GM19043 (cell line): ENCODE measurements at regions not wholly inside any gene's neighbourhood (a gene's known extent, or its start where the extent isn't known, plus 50 kb on each side); places are given as distances from the start of the nearest gene placed in this dataset.
"Not testable (repeated sequence)": the region's sequence is repeated elsewhere in the genome, so short reads cannot be mapped to it uniquely, and the experiment has no call there.

ENCODE experiments used
- ATAC-seq: cut with Tn5 transposase; IDR thresholded peaks from one replicate; pipeline ENCODE4 v1.9.1; 2021; ENCODE audit warnings: low read depth; ENCODE audit not compliant: unreplicated experiment

DNA sequence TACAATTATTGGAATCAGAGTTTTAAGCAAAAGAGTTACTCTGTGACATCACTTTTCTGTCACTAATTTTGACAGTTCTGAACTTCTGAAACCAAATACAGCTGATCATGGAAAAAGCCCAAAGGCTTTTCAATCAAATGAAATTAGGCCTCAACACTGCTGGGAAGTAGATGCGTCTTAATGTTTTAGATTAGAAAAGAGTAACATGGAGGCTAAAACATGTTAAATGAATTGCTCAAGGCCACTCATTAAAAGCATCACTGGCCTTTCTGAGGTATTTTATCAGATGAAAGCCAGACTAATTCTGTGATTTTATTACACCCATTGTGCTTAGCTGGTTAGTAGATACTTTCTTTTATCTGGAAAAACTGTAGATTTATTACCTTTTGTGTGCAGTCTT lies 672.6 kb downstream of the CENPC start:
- no peak for ATAC-seq

DNA sequence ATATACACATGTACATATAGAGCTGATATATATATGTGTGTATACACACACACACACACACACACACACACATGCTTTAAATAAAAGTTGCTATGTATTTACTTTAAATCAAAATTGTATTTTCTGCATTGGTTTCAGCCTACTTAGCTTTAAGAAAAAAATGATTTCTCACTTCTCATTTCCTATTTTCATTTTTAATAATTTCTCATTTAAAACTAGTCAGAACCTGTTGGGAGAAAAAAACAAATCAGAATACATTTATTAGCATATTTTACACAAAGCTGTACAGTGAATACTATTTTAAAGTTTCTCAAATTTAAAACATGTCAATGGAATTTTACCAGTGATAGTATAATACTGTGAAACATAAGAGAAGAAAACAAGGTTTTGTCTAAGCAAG lies 681.8 kb downstream of the CENPC start:
- ATAC-seq = no peak

DNA sequence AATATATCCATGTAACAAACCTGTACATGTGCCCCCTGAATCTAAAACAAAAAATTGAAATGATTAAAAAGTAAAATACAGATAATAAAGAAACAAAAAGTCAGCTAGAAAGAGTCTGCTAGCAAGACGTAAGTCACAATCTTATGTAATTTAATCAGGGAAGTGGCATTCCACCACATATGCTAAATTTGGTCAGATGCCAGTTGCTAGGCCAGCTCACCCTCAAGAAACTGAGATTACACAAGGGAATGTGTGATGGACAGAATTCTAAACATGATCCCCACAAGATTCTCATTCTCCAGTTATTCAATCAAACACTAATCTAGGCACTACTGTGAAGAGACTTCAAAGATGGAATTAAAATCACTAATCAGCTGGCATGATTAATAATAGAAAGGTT lies 689.3 kb downstream of the CENPC start:
- ATAC-seq = no peak

DNA sequence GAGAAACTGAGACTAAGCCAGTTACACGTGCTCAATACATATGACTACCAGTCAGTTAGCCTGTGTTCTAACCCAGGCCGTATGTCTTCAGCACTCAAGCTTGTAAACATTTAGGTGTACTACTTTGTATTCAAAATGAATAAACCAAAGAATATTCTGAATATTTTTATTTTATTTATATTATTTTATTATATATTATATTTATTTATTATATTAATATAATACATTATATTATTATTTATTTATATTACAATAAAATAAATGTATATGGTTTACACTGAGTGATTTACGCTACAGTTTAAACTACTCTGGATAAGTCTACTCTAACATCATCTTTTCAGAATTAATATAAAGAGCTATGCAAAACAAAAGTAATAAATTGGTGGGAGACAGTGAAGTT lies 691.5 kb downstream of the CENPC start:
- ATAC-seq = no peak

DNA sequence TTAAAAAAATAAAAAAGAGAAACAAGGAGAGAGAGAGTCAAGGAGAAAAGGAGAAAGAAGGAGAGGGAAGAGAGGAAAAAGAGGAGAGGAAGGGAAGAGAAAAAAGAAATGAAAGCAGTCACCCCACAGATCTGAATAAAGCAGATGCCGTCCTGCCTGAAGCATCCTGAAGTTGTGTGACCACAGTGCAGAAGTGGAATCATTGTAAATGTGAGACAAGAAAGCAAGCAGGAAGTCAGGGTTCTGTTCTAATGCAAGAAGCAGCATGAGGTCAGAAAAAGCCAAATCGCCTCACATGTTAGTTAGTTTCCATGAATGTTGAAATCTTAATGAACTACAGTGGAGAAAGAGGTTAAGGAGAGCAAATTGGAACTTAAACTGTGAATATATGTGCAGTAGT lies 692.5 kb downstream of the CENPC start:
- ATAC-seq = no peak

DNA sequence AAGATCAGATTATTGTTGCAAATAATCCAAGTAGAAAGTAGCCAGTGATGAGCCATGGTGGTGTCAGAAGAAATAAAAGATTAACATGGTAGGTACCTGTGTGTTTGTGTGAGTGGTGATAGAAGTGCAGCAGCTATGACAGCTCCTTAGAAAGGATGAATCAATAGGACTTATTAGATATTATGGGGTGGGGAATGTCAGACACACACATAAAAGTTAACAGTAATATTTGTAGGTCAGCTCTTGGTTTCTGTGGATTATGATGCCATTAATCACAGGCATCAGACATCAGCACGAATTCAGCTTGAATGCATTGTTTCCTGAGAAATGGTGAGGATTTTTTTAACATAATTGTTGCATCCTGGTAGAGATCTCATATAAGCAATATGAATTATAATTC lies 695.7 kb downstream of the CENPC start:
- ATAC-seq = no peak

DNA sequence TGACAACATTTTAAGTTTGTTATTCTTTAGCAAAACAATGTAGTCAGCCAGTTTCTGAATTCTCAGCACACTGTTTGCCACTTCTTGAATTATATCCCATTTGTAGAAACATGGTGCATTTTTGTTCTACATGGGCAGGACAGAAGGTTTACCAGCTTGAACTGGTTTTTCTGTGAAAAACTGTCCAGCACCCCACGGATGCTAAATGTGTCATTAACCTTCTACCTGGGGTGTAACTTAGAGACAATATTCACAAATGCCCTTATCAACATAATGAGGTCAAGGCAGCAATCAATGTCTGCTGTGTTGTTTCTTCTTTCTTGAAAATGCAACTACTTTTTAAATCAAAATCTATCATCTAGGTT lies 702.6 kb downstream of the CENPC start:
- no peak for ATAC-seq

DNA sequence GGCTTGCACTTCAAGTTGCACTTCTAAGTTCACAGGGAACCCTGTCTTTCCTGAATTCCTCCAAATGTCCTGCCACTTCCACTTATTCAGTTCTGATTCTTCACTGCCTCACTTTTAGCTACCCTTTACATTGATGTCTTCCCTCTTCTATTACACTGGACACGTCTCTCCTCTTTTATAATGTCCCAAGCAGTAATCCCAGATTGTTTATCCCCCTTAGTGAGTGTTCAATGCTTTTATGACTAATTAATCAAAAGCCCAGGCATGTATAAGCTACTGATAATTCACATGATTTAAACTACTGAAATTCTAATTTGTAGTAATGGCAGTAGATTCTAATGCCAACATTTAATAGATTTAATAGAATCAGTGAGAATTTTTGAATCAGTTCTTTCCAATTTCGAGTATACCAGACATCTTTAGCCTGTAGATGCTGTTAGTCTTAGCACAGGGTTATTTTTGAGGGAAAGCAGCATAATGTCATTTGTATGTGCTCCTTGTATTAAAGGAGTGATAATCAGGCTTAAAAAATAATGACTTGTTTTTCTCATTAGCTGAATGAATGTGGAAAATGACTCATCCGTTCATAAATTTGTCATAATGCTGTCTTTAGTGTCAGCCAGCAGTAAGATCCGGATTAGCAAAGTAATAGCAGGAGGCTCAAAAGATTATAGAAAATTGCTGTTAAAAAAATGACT lies 703.1 kb downstream of the CENPC start:
- ATAC-seq = no peak

DNA sequence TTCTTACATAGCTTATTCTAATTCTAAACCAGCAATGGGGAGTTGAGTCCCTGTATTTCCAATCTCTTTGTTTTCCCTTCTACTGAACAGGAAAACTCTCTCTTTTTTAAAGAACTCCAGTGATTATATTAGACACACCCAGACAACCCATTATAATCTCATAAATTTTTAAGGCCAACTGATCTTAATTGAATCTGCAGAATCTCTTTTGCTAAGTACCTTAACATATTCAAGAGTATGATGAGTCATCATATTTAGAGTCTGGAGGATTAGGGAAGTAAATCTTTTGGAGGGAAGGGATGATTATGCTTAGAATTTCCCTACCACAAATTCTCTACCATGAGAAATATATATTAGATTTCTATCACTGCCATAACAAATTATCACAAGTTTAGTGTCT lies 705.1 kb downstream of the CENPC start:
- no peak for ATAC-seq

DNA sequence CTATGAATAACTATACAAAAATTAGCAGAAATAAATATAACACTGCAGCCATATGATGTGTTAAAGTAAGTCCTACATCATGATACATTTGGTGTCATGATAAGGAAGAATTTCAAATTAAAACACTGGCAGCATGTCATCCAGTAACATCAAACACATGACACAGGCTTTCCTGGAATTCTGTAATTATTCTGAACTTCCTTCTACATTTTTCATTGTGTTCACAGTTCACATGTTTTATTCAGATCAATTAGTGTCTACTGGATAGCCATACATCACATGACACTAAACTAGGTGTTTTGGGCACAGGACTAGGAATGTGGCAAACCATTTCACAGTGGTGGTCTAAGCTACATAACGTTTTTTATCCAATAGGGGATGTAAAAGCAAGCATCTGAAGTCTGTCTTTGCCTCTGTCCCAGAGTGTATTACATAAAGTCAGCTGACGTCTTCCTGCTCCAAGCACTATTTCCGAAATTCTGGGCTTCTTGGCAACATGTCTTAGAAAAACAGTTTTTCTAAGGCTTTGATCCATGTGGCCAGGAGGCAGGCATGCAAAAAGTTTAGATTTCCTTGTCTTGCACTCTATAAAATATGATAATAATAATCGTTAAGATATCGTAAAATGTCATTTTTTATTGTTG lies 707.9 kb downstream of the CENPC start:
- no peak for ATAC-seq

DNA sequence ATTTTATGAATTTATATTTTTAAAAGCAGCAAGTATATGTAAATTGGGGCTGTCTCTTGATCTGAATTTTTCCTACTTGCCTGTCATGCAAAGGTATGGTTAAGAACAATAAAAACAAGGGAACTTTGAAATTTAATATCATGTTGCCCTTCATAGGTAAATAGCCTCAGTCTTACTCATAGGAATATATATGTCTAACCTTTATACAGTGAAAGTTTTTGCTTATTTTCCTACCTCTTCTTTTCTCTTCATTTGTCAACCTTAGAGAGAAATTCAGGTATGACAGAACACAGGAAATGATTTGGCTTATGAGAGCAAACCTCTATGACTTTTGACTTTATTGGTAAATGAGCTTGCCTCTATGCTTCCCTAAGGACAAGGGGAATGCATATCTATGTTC lies 716.0 kb downstream of the CENPC start:
- no peak for ATAC-seq

DNA sequence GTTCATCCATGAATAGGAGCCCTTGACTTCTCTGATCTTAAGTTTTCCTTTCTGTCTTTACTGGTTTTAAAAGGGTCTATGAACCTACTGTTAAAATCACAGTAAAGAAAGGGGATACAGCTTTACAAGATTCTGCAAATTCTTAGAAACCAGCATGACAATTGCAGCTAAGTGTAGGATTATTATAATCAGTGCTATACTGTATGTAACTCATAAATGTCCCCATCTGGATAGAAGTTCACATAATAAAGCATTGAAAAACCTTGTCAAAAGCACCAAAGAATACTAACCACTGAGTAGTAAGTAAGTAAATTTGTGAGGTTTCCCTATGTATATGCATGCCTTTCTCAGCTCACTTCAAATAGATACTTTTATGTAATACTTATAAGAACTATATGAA lies 724.6 kb downstream of the CENPC start:
- no peak for ATAC-seq

DNA sequence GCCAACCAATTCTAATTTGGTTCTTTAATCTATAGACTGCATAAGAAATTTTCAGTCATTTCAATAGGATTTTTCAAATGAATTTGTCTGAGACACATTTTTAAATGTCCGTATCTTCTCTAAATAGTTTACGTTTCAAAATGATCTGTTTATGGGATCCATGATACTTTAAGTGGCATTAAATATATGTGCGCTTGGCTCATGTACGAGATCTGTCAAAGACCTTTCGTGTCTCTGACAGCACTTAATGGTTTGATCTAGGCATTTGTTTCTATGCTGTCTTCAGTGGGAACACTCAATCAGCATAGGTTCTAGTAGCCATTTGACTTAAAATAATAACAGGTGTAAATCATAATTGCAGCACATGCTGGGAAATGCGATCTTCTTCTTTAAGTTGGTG lies 731.0 kb downstream of the CENPC start:
- no peak for ATAC-seq

DNA sequence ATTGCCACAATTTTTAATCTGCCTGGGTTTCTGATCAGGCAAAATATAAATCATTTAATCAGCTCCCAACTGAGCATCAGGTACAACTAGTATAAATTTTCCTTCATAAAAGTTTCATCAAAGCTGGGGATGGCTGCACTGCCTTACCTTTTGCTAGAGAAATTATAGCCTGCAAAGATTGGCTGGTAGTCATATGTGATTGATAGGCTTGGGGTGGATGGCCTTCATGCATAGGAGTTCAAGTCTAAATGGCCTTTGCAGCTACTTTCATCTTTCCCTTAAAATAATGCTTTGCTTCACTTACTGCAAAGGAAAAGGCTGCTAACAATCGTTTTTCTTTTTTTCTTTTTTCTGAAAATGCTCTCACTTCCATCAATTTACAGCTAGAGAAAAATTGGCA lies 739.7 kb downstream of the CENPC start:
- no peak for ATAC-seq

DNA sequence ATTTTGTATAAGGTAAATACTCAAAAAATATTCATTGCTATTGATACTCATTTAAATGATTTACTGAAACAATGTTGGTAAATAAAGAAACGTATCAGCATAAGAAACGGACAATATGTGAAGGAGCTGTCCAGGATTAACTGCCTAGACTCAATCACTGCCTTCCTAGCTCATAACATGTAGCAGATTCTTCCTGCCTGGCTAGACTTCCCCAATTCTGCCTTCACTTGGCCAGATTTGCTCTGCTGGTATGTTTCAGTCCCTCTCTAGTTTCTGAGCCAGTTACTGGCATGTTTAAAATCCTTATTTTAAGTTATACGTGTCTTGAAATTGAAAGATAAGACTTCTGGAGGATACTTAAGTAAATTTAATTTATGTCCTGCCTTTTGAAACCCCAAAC lies 740.3 kb downstream of the CENPC start:
- ATAC-seq = no peak

DNA sequence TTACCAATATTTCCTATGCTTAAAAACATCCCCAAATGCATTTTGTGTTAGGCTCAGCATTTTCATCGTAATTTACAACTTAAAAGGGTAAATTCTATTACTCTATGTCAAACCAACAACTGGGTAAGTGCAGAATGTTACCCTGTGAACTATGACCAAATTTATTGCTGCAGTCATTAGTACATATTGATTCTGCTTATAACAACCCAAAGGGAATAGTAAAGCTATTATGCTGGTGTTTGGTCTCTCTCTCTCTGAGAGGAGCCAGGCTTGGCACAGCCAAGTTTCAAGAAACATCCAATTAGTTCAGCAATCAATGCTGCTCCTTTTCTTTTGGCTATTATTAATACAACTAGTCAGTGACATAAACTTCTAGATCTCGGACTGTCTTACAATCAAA lies 747.7 kb downstream of the CENPC start:
- no peak for ATAC-seq

DNA sequence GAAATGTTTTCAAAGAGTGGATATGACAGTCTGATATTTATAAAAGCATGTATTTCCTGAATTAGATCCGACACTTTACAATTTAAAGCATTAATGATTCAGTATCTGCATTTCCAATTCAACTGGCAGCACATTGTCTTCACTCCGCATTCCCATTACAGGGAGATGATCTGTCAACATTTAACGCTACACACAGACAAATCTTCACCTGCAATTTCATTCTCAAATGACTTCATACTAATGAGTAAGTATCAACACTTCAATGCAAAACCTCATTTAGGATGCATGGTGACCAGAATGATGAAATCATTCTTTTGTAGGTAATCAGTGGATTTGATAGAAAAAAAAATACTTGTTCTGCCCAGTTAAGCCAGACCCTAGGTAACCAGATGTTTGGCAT lies 749.6 kb downstream of the CENPC start:
- ATAC-seq = no peak

DNA sequence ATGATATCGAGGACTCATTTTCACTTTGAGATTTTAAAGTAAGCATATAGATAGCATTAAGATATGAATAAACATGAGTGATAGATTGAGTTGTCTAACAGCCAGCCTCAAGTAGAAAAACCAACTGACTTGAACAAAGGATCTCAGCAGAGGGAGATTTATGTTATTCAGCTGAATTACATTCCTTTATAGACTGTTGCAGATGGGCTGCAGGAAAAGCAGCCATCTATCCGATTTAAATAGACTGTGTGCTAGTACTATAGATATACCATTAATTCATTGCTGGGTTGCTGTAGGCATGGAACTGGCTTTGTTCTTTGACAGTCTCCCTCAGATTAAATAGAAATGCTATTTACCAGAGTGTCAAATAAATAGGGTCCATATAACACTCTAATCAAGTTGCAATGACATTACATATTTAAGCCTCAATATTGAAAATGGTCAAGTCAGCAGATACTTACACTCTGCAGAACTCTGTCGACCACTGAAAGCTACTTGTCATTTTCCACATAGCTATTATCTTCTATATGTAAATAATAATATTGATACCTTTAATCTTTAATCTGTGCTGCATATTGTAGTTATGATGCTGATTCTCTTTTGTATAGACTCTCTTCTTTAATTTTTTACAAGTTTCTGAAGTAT lies 750.8 kb downstream of the CENPC start:
- no peak for ATAC-seq

DNA sequence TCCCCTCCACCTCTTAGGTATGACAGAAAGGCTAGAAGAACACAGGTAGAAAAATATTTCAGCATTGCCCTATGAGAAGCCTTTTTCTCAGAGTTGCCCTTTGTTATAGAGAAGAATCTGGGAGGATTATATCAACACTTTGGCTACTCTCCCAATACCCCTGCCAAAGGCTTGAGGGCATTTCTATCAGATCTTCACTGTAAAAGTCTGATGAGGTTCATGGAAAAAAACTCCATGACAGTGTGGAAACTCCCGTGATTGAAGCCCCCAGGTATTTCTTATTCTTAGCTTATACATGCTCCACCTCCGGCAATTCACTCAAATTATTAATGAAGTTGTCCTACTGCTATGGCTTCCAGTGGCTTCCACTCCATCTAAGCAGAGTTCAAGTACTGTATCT lies 753.6 kb downstream of the CENPC start:
- ATAC-seq = no peak

DNA sequence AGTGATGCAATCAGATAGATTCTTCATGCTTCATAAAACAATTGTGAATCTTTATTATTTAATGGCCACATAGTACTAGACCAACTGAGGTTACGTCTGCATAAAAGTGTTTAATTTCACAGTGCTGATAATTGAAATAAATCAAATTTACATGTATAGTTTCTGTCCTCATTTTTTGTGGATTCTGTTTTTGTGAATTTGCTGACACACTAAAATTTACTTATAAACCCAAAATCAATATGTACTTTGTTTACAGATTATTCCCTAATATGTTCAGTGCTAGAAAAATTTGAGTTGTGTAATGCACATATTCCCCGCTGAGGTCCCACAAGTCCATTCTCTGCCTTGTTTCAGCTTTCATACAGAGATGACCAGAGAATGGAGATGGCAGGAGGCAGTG lies 759.8 kb downstream of the CENPC start:
- ATAC-seq = no peak

DNA sequence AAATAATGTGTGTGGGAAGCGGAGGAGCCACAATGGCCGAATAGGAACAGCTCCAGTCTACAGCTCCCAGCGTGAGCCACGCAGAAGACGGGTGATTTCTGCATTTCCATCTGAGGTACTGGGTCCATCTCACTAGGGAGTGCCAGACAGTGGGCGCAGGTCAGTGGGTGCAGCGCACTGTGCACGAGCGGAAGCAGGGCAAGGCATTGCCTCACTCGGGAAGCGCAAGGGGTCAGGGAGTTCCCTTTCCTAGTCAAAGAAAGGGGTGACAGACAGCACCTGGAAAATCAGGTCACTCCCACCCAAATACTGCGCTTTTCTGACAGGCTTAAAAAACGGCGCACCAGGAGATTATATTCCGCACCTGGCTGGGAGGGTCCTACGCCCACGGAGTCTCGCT lies 762.6 kb downstream of the CENPC start:
- ATAC-seq = not testable (repeated sequence)

DNA sequence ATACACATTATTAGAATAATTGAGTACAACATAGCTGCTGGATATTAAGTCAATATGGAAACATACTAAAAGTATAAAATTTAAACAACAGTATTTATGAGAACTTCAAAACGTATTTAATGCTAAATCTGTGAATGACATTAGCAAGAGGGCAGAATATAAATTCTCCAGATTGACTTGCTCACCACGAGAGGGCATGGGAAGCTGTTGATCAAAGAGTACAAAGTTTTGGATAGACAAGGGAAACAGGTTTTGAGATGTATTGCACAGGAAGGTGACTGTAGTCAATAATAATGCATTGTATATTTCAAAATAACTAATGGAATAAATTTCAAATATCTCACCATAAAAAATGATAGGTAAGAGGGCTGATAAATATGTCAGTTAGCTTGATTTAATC lies 768.2 kb downstream of the CENPC start:
- ATAC-seq = no peak
